Activated CD8-positive, alpha-beta memory T cell treated with anti-CD3 and anti-CD28 coated beads, Interleukin-2, amount 10 ng/mL, durations not matched to agents 7 days and 5 days (primary cell): ENCODE measurements at regions not wholly inside any gene's neighbourhood (a gene's known extent, or its start where the extent isn't known, plus 50 kb on each side); places are given as distances from the start of the nearest gene placed in this dataset.

ENCODE experiments used
- ATAC-seq: fragments of 150-1000 bp; cut with Tn5 transposase; one replicate; pipeline ENCODE4 v1.10.0; 2021; ENCODE audit warnings: moderate library complexity
- CTCF ChIA-PET: fragments of 350-600 bp; sonication (Branson Sonifier 250); formaldehyde crosslinking; loops from one replicate; lab custom pipeline; 2021; ENCODE audit warnings: antibody characterized with exemption; lab: Charles Lee
- DNase-seq: peaks from one replicate; pipeline ENCODE4 v3.0.0-alpha.2; 2020
- H3K27ac Mint-ChIP-seq: one replicate; pipeline ENCODE4 v1.8.0; 2021; ENCODE audit warnings: mild to moderate bottlenecking, mixed read lengths
- H3K27me3 Mint-ChIP-seq: one replicate; pipeline ENCODE4 v1.8.0; 2021; ENCODE audit warnings: mixed read lengths
- H3K36me3 Mint-ChIP-seq: one replicate; pipeline ENCODE4 v1.8.0; 2021; ENCODE audit warnings: mild to moderate bottlenecking, mixed read lengths
- H3K4me1 Mint-ChIP-seq: one replicate; pipeline ENCODE4 v1.8.0; 2021; ENCODE audit warnings: mixed read lengths
- H3K4me3 Mint-ChIP-seq: one replicate; pipeline ENCODE4 v1.8.0; 2021; ENCODE audit warnings: mild to moderate bottlenecking, moderate library complexity, mixed read lengths
- H3K9me3 Mint-ChIP-seq: one replicate; pipeline ENCODE4 v1.8.0; 2022; ENCODE audit warnings: low read depth, mixed read lengths

DNA sequence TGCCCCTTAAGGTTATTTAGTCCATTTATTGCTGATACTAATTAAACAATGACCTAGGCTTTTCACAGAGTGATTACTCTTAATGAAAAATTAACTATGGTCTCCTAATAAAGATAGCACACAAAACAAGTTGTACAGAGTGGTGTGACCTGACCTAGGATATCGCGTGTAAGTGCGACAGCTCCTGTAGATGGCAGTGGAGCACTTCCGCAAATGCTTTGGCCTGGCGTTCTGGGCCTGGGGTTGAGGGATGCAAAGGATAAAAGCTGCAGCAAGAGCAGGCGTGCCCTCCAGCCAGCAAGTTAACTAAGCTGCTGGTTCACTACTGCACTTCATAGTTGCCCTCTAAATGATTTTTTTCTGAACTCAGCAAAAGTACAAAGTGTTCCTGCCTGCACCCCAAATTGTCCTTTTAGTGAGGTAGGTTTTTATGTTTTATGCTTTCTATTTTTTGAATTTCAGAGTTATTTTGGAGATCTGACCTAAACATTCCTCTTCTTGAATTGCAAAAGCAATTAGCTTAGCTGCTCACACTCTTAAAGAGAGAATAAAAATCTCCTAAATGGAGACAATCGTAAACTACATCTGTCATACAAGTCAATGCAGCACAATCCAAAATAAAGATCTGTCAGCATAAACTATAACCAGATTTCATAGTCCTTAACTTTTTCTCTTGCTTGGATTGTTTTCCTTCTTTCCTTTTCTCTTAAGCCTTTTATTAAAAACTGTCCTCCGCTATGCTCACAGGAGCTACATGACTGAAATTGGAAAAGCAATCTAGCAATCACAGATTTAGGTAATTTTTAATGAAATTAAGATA, 379.6 kb downstream of the LRIG3 start:
- no peaks in the 10 kb centered on the region for H3K9me3 Mint-ChIP-seq
- H3K36me3 Mint-ChIP-seq, result no peaks in the 10 kb centered on the region
- DNase-seq (no peak), ATAC-seq (no peak)
- H3K27me3 Mint-ChIP-seq, result no peaks in the 10 kb centered on the region
- H3K4me3 Mint-ChIP-seq, result no peak overlapping the region
- CTCF ChIA-PET, result no interaction called here
- H3K27ac Mint-ChIP-seq, result no peak overlapping the region
- H3K4me1 Mint-ChIP-seq, result no peaks in the 10 kb centered on the region

- H3K27ac Mint-ChIP-seq, result no peak overlapping the region
- H3K4me1 Mint-ChIP-seq, result no peaks in the 10 kb centered on the region
- DNase-seq, result no peak
- no peak overlapping the region for H3K4me3 Mint-ChIP-seq
- CTCF ChIA-PET, result no interaction called here
- H3K9me3 Mint-ChIP-seq, result no peaks in the 10 kb centered on the region
- no peaks in the 10 kb centered on the region for H3K36me3 Mint-ChIP-seq
- no peak for ATAC-seq
- H3K27me3 Mint-ChIP-seq, result no peaks in the 10 kb centered on the region
Measured at GRCh38 chr12:58541300-58541690, 379.0 kb downstream of the LRIG3 start.

- no peaks in the 10 kb centered on the region for H3K27me3 Mint-ChIP-seq
- H3K36me3 Mint-ChIP-seq, result no peaks in the 10 kb centered on the region
- no peaks in the 10 kb centered on the region for H3K4me1 Mint-ChIP-seq
- no peak overlapping the region for H3K4me3 Mint-ChIP-seq
- no peaks in the 10 kb centered on the region for H3K9me3 Mint-ChIP-seq
- no peak for DNase-seq
- ATAC-seq, result no peak
- no peak overlapping the region for H3K27ac Mint-ChIP-seq
- CTCF ChIA-PET, result no interaction called here
Measured at GRCh38 chr12:58544281-58544680, 376.0 kb downstream of the LRIG3 start.

- ATAC-seq (no peak), DNase-seq (no peak)
- CTCF ChIA-PET, result no interaction called here
- Mint-ChIP-seq H3K27ac (no peak overlapping the region), H3K36me3 (no peaks in the 10 kb centered on the region), H3K27me3 (no peaks in the 10 kb centered on the region), H3K9me3 (no peaks in the 10 kb centered on the region), H3K4me1 (no peaks in the 10 kb centered on the region), H3K4me3 (no peak overlapping the region)
Measured at GRCh38 chr12:58547217-58547616, 373.1 kb downstream of the LRIG3 start.

- DNase-seq, result no peak
- no peaks in the 10 kb centered on the region for H3K4me1 Mint-ChIP-seq
- no peak overlapping the region for H3K4me3 Mint-ChIP-seq
- H3K27me3 Mint-ChIP-seq, result no peaks in the 10 kb centered on the region
- no peaks in the 10 kb centered on the region for H3K36me3 Mint-ChIP-seq
- ATAC-seq, result no peak
- H3K27ac Mint-ChIP-seq, result no peak overlapping the region
- CTCF ChIA-PET, result no interaction called here
- no peaks in the 10 kb centered on the region for H3K9me3 Mint-ChIP-seq
Measured at GRCh38 chr12:58548801-58549200, 371.5 kb downstream of the LRIG3 start.

GRCh38 chr12:58554522-58555157, 365.7 kb downstream of the LRIG3 start:
- DNase-seq (no peak), ATAC-seq (no peak)
- no peak overlapping the region for H3K27ac Mint-ChIP-seq
- no peak overlapping the region for H3K4me3 Mint-ChIP-seq
- no peaks in the 10 kb centered on the region for H3K4me1 Mint-ChIP-seq
- H3K36me3 Mint-ChIP-seq, result no peaks in the 10 kb centered on the region
- H3K27me3 Mint-ChIP-seq, result no peaks in the 10 kb centered on the region
- H3K9me3 Mint-ChIP-seq, result no peaks in the 10 kb centered on the region
- CTCF ChIA-PET, result no interaction called here

- Mint-ChIP-seq H3K27ac (no peak overlapping the region), H3K9me3 (no peaks in the 10 kb centered on the region), H3K4me1 (no peaks in the 10 kb centered on the region), H3K36me3 (no peaks in the 10 kb centered on the region), H3K4me3 (no peak overlapping the region), H3K27me3 (no peaks in the 10 kb centered on the region)
- ATAC-seq, result no peak
- CTCF ChIA-PET, result no interaction called here
- DNase-seq, result no peak
Measured at GRCh38 chr12:58557171-58557570, 363.1 kb downstream of the LRIG3 start.

GRCh38 chr12:58557661-58558060, 362.6 kb downstream of the LRIG3 start:
- ATAC-seq, result no peak
- CTCF ChIA-PET, result no interaction called here
- H3K9me3 Mint-ChIP-seq, result no peaks in the 10 kb centered on the region
- H3K27me3 Mint-ChIP-seq, result no peaks in the 10 kb centered on the region
- H3K27ac Mint-ChIP-seq, result no peak overlapping the region
- H3K4me3 Mint-ChIP-seq, result no peak overlapping the region
- no peaks in the 10 kb centered on the region for H3K36me3 Mint-ChIP-seq
- H3K4me1 Mint-ChIP-seq, result no peaks in the 10 kb centered on the region
- DNase-seq, result no peak

DNA sequence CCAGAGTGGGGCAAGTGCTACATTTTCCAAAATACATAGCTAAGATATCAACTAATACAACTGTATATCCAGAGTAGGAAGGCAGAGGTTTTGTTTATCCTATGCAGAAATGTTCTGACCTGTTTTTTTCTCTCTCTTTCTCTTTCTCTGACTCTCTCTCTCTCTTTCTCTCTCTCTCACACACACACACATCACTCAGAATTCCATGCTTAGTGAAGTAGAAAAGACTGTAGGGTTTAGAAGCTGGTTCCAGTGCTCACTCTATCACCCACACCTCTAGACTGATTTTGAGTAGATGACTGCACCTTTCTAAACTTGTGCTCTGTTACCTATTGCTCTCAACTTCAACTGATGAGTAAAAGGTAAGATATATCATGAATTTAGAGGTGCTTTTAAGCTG, 356.7 kb downstream of the LRIG3 start:
- H3K4me1 Mint-ChIP-seq, result no peaks in the 10 kb centered on the region
- ATAC-seq, result no peak
- DNase-seq, result no peak
- H3K27ac Mint-ChIP-seq, result no peak overlapping the region
- CTCF ChIA-PET, result no interaction called here
- no peak overlapping the region for H3K4me3 Mint-ChIP-seq
- no peaks in the 10 kb centered on the region for H3K36me3 Mint-ChIP-seq
- H3K9me3 Mint-ChIP-seq, result no peaks in the 10 kb centered on the region
- no peaks in the 10 kb centered on the region for H3K27me3 Mint-ChIP-seq

DNA sequence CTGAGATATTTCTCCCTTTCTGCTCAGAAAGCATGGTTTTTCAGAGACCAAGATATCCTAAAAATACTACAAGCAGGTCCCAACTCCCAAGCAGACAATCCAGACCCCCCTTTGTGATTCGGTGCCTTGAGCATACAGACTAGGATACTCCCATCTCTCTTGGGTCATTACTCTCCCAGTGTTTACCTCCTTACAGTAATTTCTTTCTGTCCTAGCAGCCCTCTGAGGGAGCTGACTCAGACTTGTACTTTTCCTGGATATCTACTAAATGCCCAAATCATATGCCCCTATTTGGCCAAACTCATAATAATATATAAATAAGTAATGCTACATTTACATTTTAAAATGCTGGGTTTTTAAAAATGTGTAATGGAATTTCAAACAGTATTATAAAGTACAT, 355.6 kb downstream of the LRIG3 start:
- Mint-ChIP-seq H3K4me3 (no peak overlapping the region), H3K4me1 (no peaks in the 10 kb centered on the region), H3K27me3 (no peaks in the 10 kb centered on the region), H3K36me3 (no peaks in the 10 kb centered on the region), H3K9me3 (no peaks in the 10 kb centered on the region), H3K27ac (no peak overlapping the region)
- no peak for DNase-seq
- ATAC-seq, result no peak
- CTCF ChIA-PET, result no interaction called here

DNA sequence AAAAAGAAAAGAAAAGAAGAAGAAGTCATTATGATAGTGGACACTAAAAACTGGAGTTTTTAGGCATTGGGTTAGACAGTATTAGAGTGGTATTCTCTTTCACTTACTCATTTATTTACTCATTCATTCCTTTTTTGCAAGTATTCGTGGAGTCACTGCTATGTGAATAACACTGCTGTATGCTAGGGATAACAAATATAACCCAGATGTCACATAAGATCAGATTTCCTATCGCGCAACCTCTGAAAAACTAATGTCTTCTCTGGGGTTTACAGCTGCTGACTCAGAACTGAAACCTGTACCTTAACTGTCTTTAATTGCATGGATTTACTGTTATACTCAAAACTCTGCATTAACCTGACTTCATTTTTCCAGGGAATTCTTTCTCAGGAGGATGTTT, 353.7 kb downstream of the LRIG3 start:
- DNase-seq (no peak), ATAC-seq (no peak)
- Mint-ChIP-seq H3K4me3 (no peak overlapping the region), H3K4me1 (no peaks in the 10 kb centered on the region), H3K36me3 (no peaks in the 10 kb centered on the region), H3K9me3 (no peaks in the 10 kb centered on the region), H3K27me3 (no peaks in the 10 kb centered on the region), H3K27ac (no peak overlapping the region)
- CTCF ChIA-PET, result no interaction called here

DNA sequence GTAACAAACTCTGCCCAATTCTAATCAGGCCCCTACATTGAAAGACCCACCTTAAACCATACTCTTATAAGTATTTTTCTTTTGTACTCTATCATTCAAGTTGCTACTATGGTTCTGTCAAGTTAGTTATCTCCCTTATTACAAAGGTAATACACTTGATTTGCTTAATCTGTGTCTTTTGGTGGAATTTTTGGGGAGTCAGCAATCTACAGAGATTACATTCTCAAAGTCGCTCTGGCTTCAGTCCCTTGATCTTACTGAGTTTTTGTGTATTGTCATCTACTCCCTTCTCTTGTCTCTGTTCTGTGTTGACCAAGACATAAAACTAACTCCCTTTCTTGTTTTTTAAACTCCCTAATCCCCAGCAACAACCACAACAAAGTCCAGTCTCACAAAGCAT, 353.1 kb downstream of the LRIG3 start:
- H3K9me3 Mint-ChIP-seq, result no peaks in the 10 kb centered on the region

GRCh38 chr12:58570411-58570810, 349.9 kb downstream of the LRIG3 start:
- no peaks in the 10 kb centered on the region for H3K9me3 Mint-ChIP-seq
- CTCF ChIA-PET, result no interaction called here
- H3K36me3 Mint-ChIP-seq, result peaks cover 2% of the 10 kb centered on the region
- H3K27me3 Mint-ChIP-seq, result no peaks in the 10 kb centered on the region
- DNase-seq, result no peak
- H3K4me3 Mint-ChIP-seq, result no peak overlapping the region
- no peak for ATAC-seq
- no peak overlapping the region for H3K27ac Mint-ChIP-seq
- H3K4me1 Mint-ChIP-seq, result no peaks in the 10 kb centered on the region

More for the DNA sequence above, 353.1 kb downstream of the LRIG3 start:
- no peak for DNase-seq
- Mint-ChIP-seq H3K27ac (no peak overlapping the region), H3K36me3 (no peaks in the 10 kb centered on the region), H3K27me3 (no peaks in the 10 kb centered on the region), H3K4me1 (no peaks in the 10 kb centered on the region), H3K4me3 (no peak overlapping the region)
- ATAC-seq, result no peak
- CTCF ChIA-PET, result no interaction called here

- Mint-ChIP-seq H3K4me1 (no peaks in the 10 kb centered on the region), H3K27me3 (no peaks in the 10 kb centered on the region), H3K27ac (no peak overlapping the region), H3K4me3 (no peak overlapping the region), H3K9me3 (no peaks in the 10 kb centered on the region), H3K36me3 (peaks cover 2% of the 10 kb centered on the region)
- ATAC-seq (no peak), DNase-seq (no peak)
- CTCF ChIA-PET, result no interaction called here
Measured at GRCh38 chr12:58575256-58575655, 345.0 kb downstream of the LRIG3 start.
